Islet precursor cell (in vitro differentiated cells): ENCODE measurements at regions not wholly inside any gene's neighbourhood (a gene's known extent, or its start where the extent isn't known, plus 50 kb on each side); places are given as distances from the start of the nearest gene placed in this dataset.

ENCODE experiments used
- DNase-seq: peaks from one replicate; pipeline ENCODE4 v3.0.0-alpha.2; 2018

DNA sequence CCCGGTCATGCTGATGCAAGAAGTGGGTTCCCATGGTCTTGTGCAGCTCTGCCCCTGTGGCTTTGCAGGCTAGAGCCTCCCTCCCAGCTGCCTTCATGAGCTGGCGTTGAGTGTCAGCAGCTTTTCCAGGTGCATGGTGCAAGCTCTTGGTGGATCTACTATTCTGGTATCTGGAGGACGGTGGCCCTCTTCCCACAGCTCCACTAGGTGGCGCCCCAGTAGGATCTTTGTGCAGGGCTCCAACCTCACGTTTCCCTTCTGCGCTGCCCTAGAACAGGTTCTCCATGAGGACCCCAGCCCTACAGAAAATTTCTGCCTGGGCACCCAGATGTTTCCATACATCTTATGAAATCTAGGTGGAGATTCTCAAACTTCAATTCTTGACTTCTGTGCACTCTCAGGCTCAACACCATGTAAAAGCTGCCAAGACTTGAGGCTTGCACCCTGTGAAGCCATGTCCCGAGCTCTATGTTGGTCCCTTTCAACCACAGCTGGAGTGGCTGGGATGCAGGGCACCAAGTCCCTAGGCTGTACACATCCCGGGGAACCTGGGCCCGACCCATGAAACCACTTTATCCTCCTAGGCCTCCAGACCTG lies 238.4 kb upstream of the MDFIC2 start:
- DNase-seq, result peak; percentile 52

DNA sequence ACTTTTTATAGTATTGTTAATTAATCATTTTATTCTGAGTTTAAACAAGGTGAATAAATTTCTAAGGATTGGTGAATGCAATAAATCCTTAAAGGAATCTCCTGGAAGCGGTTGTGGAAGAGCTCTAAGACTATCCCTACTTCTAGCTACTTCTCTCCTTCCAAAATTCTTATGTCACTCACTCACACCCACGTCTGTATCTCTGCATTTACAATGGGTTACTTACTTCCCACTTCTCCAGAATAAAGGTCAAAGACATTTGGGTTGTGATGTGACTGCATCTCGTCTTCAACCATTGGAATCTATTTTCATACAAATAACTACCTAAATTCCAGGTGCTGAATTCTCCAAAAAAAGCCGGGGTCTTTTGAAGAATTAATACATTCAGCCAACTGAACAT lies 234.2 kb upstream of the MDFIC2 start:
- DNase-seq, result no peak

DNA sequence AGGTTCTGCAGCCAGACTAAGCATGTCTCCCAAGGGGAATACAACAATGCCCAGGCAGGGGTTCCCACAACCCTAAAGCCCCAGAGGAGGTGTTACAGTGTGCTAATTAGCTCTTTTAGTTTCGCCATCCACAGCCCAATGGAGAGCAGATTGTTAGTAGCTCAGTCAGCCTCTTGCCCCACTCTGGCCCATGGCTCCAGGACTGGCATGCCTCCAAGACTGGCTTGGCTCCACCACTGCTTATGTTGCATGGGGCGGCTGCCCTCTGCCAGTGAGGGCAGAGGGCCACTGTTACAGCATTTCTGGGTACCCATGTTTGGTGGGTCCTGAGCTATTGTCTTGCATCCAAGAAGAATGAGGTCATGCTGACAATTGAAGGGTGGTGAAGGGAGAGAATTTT lies 231.1 kb upstream of the MDFIC2 start:
- DNase-seq, result no peak

DNA sequence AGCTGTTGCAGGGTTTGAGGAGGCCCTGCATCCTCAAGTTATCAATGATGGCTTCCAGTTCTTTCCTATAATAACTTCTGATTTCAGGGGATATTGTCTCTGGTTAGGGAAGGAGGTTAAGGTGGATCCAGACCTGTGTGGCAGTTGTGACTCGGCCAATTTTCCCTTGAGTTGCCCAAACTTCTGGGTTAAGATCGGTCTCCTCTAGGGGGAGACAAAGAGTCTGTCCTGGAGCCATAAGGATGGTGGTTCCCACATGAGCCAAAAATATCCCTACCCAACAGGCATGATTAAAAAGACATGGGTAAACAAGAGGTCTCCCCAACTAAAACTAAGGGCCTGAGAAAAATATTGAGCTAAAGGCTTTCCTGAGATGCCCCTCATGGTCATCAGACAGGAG lies 227.5 kb upstream of the MDFIC2 start:
- DNase-seq, result no peak

DNA sequence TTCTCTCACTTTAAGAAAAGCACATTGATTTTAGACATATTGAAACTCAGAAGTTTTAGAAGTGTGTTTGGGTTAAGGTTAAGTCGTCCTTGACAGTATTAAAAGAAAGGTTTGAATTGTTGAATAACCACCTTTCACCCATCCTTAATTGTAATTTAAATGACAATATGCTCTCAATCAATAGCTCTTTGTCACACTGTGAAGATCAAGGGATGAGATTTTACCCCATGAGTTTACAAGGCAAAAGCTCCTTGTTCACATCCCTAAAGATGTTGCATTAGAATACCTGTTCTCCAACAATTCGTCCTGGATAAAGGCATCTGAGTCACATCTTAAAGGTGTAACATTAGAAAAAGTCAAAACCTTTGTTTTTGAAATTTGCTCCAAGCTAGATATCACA lies 220.4 kb upstream of the MDFIC2 start:
- DNase-seq, result no peak

DNA sequence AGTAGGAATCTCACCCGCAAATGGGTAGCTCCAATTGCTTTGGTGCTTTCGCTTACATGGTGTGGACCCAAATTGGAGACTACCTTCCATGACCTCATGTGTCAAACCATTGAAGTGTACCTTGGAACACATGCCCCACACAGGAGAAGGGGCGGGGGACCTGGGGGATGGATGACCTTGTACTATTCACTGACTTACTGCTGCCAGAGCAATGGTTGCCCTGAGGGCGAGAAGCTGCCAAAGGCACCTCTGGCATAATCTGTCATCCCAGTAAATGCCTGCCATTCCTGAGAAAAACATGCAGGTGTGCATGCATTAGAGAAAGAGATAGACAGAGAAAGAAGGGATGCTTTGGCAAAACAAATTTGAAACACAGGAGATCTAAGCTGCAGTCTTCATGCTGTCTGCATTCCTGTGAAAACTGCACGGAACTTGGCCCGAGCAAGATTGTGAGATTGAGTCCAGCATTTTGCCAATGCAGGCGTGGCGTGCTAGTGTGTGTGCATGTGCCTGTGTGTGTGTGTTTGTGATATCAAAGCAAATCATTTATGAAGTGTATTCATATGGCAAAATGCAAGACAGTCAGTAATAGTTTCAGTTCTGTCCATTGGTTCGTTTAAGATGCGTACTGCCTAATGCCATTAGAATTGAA lies 219.5 kb upstream of the MDFIC2 start:
- DNase-seq, result peak; percentile 79

DNA sequence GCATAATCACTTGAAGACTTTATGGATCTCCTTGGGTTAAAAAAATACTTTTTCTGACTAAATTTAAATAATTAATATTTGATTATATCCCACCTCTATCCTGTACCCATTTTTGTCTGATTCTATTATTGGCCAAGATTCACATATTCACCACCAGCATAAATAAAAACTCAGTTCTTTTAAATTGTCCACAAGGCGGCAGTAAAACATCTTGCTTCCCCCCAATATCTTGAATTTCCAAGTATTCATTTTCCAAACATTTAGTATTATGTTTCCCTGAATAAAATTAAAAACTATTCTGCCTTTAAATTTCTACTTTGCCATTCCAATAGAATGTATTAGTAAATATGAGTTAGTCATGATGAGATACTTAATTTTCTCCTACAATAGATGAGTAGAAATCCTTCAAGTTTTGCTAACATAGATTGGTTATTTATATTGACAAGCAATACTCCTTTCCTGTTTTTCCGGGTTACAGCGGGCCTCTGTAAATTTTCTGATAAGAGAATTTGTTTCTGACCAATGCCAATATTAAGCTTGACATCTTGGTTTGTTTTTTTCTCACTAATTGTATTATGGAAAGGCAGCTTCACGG lies 218.7 kb upstream of the MDFIC2 start:
- no peak for DNase-seq

DNA sequence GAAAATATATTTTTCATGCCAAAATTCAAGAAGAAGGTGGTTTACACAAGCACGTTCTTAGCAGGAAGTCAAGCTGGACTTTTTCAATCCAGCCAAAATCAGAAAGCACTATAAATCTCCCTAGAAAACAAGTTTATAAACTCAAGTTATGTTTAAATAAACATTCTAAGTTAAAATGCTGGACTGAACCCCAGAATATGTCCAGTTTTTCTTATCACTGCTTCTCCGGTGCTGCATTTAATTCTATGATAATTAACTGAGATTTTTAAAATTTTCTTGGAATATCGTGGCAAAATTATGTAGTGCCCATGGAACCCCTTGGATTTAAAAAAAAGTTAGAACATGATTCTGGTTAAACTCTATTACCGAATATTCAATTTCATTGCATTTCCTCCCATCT lies 218.2 kb upstream of the MDFIC2 start:
- DNase-seq, result no peak

DNA sequence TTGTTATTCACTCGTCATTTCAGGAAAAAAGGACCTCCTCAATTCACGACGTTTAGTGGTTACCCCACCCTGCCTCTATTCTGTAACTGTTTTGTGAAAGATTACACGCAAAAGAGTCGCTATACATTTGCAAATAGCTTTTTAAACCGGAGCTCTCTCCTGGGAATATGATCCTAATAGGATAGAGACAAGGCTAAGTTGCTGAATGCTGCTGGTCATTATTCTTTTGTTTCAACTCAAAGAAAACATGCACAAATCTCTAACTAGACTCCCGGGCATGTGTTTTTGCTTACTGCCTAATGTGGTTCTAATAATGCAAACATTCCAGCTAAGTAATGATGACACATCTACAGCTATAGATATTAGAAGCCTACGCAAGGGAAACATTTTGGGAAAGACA lies 214.6 kb upstream of the MDFIC2 start:
- no peak for DNase-seq

DNA sequence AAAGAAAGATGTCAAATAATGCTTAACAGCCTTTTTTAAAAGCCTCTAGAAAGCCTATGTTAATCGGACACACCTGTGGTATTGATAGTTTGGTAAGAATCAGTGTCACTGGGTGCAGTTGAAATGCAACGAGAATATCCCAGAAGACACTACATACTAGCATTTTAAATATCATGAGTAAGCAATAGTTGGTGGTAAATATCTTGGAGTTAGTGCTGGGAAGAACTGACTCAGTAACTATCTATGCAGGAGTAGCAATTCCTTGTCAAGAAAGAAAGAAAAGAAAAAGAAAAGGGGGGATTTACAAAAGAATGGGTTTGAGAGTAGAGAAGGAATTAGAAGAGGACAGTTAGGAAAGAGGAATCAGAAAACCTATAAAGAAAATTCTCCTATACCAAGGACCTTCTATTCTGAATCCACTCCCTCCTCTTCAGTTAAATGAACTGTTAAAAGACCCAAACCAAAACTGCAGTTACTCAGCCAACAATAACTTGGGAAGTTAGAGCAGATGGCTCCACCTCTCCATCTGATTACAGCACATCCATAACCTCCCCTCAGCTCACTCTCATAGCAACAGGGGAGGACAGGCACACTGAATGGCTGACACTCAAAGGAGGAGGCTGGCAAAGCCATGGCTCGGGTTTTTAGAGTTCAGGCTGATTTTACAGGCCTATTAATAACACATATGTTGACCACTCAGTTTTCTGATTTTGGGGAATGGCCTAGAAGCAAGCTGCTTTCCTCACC lies 207.6 kb upstream of the MDFIC2 start:
- DNase-seq, result no peak

DNA sequence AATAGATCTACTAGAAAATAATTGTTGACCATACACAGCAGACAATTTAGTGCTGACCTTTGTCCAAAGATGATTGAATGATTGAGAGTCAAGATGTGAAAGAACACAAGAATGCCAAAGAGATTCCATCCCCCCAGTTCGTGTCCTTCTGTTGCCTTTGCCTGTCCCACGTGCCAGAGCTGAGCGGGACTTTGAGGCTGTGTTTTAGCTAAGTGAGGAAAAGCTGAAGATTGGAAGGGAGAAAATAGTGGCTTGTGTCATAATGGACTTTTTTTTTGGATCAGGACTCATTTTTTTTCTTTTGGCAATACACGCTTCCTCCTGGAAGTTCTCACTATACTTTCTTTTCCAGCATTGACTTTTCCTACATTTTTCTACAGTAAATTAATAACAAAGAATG lies 206.6 kb upstream of the MDFIC2 start:
- no peak for DNase-seq

DNA sequence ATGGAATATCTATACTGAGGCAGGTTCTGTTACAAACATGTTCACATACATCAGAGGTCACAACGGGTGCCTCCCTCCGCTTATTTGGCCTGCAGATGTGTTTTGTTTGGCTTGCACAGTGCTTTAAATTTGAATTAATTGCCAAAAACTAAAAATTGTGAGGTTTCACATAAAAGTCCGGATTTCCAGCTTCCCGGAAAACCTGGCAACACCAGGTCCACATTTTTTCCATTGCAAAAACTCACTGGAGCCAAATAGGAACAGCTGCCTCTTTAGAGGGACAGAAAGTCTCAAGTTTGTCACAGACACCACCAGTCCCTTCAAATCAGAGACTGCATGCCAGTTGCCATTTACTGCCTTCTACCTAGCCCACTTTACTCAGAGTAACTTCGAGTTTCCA lies 205.9 kb upstream of the MDFIC2 start:
- no peak for DNase-seq

DNA sequence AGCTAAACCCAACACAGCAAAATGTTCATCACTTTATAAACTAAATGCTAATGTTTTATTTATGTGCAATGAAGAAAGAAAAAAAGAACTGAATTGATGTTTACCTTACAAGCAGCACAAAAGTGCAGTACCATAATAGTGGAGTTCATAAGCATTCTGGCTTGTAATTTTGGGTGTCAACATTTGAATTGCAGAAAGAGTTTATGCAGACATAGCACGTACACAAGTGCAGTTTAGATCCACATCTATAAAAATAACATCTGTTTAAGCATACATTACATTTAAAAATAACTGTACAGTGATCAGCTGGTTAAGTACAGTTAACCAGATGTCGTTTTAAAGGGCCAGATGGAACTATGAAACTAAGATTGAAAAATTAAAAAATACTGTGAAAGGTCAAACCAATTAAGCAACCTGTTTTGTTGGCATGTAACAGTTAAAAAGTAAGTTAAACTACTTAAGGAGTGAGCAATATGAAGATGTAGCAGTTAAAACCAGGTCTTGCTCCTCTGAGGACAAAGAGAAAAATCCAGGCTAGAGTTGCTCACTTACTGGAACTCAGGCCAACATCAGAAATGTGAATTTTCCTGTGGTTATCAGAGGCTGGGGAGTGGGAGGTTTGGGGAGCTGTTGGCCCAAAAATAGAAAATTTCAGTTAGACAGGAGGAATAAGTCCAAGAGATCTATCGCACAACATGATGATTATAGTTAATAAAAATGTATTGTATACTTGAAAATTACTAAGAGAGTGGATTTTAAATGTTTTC lies 204.9 kb upstream of the MDFIC2 start:
- DNase-seq, result no peak

DNA sequence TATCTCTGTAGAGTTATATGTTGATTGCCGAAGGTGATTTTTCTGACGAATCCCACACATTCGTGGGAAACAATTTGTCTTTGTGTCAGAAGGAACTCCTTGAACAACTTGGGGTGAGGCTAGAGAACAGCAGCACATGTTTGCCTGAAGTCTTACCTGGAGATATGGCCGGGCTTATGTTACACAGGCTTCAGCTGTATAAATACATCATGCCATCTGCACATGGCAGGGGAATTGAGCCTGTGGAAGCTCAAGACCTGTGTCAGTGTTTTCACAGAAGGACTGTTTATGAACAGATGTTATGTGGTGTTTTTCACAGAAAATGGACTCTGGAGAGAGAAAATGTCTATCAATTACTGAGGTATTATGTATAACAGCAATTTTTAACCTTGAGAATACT lies 203.6 kb upstream of the MDFIC2 start:
- no peak for DNase-seq

DNA sequence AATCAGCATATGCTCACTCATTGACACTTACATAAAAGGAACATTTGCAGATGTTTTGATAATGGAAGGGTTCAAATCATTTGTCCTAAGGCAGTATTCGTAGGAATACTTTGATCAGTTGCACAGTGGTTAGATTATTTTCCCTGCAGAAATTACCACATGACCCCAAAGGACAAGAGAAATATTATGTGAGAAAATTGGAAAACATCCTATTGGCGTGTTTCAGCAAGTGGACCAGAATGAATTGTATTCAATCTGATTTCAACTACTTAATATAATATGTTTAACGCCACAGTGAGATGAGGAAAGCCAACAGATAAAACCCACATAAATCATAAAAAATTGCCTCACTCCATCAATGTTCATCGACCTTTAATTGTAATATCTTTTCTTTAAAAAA lies 195.0 kb upstream of the MDFIC2 start:
- no peak for DNase-seq

DNA sequence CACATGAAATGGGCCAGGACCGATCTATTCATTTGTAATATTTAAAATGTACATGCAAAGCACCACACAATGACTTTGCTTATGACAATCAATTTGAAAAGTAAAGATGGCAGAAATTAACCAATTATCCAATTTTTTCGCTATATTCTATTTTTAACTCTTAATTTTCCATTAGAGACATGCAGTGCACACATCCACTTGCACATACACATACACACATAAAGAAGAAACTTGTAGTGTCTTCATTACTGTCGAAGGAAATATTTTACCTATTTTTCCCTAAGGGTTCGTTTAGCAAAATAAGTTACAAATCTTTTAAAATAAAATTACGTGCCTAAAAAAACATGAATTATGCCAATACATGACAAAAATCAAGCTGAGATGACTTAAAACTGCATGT lies 194.3 kb upstream of the MDFIC2 start:
- DNase-seq, result no peak

DNA sequence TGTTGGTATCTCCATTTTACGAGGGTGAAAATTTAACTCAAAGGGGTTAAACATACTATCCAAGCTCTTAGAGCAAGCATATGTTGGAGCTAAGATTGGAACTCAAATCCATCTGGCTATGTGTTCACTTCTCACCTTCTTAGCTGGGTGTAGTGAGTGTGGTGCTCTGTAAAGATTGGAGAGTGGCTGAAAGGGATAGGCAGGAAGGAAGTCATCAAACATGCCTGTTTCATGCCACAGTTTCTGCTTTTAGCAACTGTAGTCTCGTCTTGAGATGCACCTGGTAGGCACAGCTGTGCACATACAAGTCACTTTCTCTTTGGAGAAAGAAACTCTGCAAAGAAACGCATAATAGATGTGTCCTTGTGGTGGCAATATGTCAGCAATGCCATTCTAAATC lies 189.1 kb upstream of the MDFIC2 start:
- no peak for DNase-seq

DNA sequence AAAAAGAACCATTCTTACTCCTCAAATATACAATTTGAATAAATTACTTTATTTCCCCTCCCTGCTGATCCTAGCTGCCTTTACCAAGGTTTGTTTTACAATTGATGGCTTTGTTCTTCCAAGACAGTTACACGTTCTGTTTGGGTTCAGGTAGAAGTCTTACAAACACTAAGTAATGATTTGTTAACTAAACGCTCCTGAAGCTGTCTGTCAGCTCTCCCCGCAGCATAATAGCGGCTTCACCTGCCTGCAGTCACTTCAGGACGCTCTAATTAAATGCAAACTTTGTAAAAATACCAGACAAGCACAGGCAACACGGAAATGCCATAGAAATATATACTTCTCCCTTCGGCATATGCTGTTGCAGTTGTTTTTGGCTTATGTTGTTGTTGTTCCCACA lies 176.4 kb upstream of the MDFIC2 start:
- no peak for DNase-seq

DNA sequence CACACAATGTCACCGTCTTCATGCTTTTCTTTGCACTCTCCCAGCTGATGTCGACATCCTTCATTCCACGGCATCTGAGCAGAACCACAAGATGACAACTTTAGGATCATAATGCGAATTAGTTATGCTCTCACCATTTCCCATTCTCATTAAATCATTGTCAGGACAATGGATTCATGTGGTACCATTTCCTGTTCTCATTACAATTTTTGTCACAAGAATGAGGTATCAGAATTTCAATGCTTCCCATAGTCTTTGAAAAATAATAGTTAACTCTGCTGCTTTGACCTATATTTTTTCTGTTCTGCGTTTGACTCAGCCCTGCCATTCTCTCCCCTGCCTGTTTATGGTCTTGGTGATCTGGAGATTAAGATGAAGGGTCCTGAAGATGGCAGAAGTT lies 175.7 kb upstream of the MDFIC2 start:
- no peak for DNase-seq

DNA sequence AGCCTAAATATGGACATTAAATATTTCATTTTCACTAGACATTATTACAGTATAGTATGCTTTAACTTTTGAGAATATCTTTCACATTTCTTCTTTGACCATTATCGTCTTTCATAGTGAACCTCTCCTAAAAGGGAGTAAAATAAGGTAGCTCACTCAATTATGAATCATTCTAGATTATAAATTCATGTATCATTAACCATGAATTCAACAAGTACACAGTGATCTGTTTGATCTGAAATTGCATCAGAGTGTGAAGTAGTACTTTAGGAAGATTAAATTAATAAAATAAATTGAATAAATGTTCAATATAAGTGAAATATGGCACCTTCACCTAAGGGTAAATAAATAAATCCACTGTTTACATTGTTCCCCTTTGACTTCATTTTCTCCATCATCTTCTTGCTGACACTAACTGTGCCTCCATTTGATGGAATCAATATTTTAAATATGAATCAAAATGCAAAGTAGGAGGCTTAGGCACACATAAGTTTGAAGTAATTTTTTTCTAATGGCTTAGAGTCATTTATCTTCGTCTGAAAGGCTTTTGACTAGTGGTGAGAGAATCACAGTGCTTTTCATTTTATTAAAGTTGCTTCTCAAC lies 174.1 kb upstream of the MDFIC2 start:
- DNase-seq, result no peak

DNA sequence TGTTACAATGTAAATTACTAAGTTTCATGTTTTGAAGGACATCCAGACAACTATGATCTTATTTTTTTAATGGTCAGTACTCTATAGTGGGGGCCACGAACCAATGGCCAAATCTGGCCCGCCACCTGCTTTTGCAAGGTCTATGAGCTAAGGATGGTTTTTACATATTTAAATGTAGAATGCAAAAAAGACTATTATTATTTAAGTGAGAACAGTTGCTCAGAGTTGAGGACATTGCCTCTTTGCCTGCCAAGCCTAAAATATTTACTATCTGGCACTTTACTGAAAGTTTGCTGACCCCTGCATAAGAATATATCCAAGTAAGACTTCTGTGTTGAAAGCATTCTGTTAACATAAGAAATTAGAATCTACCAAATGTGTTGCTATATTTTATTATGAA lies 163.7 kb upstream of the MDFIC2 start:
- DNase-seq, result no peak

DNA sequence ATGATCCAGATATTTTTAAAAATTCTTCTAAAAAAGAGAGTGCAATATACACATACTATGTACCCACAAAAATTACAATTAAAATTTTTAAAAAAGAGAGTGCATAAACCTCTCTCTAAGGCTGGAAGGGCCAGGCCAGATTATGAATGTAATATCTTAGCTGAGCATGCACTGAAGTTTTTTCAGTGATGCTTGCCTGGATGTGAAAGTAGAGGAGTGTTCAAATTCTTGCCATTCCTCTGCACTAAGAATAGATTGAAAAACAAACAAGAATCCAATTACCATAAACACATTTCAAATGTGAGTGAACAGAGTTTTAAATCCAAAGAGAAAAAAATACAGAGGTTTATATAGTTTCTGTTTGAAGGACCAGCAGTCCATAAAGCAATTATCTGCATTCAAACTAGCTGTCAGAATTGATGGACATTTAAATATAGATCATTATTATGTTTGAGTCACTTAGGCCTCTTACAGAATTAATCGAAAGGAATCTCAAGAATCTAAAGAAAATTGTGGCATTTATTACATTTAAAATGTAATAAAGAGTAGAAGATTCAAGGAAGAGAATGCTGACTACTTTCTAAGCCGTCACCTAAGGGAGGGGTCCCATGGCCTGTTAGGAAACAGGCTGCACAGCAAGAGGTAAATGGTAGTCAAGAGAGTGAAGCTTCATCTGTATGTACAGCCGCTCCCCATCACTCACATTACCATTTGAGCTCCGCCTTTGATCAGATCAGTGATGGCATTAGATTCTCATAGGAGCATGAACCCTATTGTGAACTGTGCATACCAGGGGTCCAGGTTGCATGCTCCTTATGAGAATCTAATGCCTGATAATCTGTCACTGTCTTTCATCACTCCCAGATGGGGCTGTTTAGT lies 159.3 kb upstream of the MDFIC2 start:
- no peak for DNase-seq
